C4-2B (cell line): ENCODE measurements at regions not wholly inside any gene's neighbourhood (a gene's known extent, or its start where the extent isn't known, plus 50 kb on each side); places are given as distances from the start of the nearest gene placed in this dataset.

Source experiments
- CTCF ChIP-seq: fragments of 450-650 bp; conservative IDR thresholded peaks from 2 replicates; pipeline ENCODE4 v1.5.1; 2017; ENCODE audit warnings: mild to moderate bottlenecking
- ZFX ChIP-seq: fragments of 450-650 bp; IDR thresholded peaks from 2 replicates; pipeline ENCODE4 v1.6.1; 2017

GRCh38 chr12:19627719-19628118 lies 188.4 kb downstream of the AEBP2 start:
- TF ChIP-seq CTCF (no peak), ZFX (no peak)
